Ovary (tissue), 7 donors: ENCODE measurements at regions not wholly inside any gene's neighbourhood (a gene's known extent, or its start where the extent isn't known, plus 50 kb on each side); places are given as distances from the start of the nearest gene placed in this dataset.

ENCODE experiments used
- DNase-seq, 5 donors: peaks; one replicate each; pipeline ENCODE4 v3.0.0-alpha.2; 2019 to 2020
- H3K27ac ChIP-seq, 2 donors: fragments of 200-600 bp; one replicate each; pipeline versions ENCODE4 v1.5.1 to v1.8.0; 2019 to 2022
- H3K27me3 ChIP-seq: fragments of 200-600 bp; one replicate; pipeline ENCODE4 v1.8.0; 2022
- H3K36me3 ChIP-seq: fragments of 200-600 bp; sonication (generic); one replicate; pipeline ENCODE4 v1.5.1; 2019
- H3K4me1 ChIP-seq: one replicate; pipeline ENCODE4 v1.8.1; 2013; ENCODE audit warnings: mild to moderate bottlenecking, moderate library complexity; ENCODE audit not compliant: insufficient read depth
- H3K4me3 ChIP-seq: fragments of 200-600 bp; sonication (generic); one replicate; pipeline ENCODE4 v1.5.1; 2017
- H3K9me3 ChIP-seq, 2 donors: fragments of 200-600 bp in 1 of 2; sonication (generic) in 1 of 2; one replicate each; pipeline versions ENCODE4 v1.5.1 to v1.8.1; 2013 to 2019; ENCODE audit warnings: mild to moderate bottlenecking in 1 of 2, moderate library complexity in 1 of 2
- CTCF ChIP-seq, 3 donors: fragments of 450-650 bp in 2 of 3; fragments of 200-600 bp in 1 of 3; IDR thresholded peaks; one replicate each; pipeline versions ENCODE4 v1.5.1 to v1.8.0; 2016 to 2022; ENCODE audit warnings: antibody characterized with exemption in 3 of 3, mild to moderate bottlenecking in 1 of 3
- EP300 ChIP-seq: sonication (generic); formaldehyde crosslinking; IDR thresholded peaks from one replicate; pipeline ENCODE4 v1.6.1; 2017; ENCODE audit warnings: antibody characterized with exemption
- POLR2A ChIP-seq: fragments of 450-650 bp; IDR thresholded peaks from one replicate; pipeline ENCODE4 v1.6.1; 2017; ENCODE audit warnings: antibody characterized with exemption, mild to moderate bottlenecking, moderate library complexity
- WGBS, 3 donors: extraction: QIAGEN DNeasy Blood & Tissue Kit in 1 of 3; methylation state at CpG; one replicate each; pipeline versions ENCODE4 v1.1.5 to v1.1.7; 2013 to 2017; 5-methylcytosine and 5-hydroxymethylcytosine counted together
- intact Hi-C, 4 donors: fragments of 100-400 bp; cut with DNase I; formaldehyde crosslinking; loops; one replicate each; pipeline versions ENCODE4 v1.11.0 to v1.15.1; 2022 to 2023
- donor health status: DM: no; HTN: no; CAD: no; lungs with moderate emphysema.
- donor health status: DM: no; HTN: no; CAD: no.
- donor health status: Bipolar disorder and iron deficiency.
- donor health status: DM: no; HTN: no; CAD: no.
- donor health status: DM: yes; HTN: yes; CAD: no.

GRCh38 chr10:106309376-106309775 lies 855.1 kb downstream of the SORCS1 start:
- WGBS, 3 donors, result 90 to 91% (median 91%) methylated on average over 2 of the region's 2 CpGs
- Histone ChIP-seq H3K27me3 (no peaks in the 10 kb centered on the region), H3K36me3 (no peaks in the 10 kb centered on the region), H3K9me3 (no peaks in the 10 kb centered on the region), H3K4me1 (no peaks in the 10 kb centered on the region), H3K27ac (no peak overlapping the region), H3K4me3 (no peak overlapping the region)
- intact Hi-C loops, result no loop called here
- DNase-seq, result no peak
- TF ChIP-seq EP300 (no peak), CTCF (IDR thresholded peaks at IDR 0.05) (no peak), POLR2A (no peak)

- no peak for DNase-seq
- no peak overlapping the region for H3K27ac ChIP-seq
- no peak for TF ChIP-seq POLR2A
- no peak for TF ChIP-seq EP300
- no peak for TF ChIP-seq CTCF (IDR thresholded peaks at IDR 0.05)
- H3K4me1 ChIP-seq, result no peaks in the 10 kb centered on the region
- no peaks in the 10 kb centered on the region for H3K27me3 ChIP-seq
- H3K4me3 ChIP-seq, result no peak overlapping the region
- no peaks in the 10 kb centered on the region for H3K36me3 ChIP-seq
- intact Hi-C loops, result no loop called here
- 73 to 79% (median 79%) methylated on average over 2 of the region's 2 CpGs for WGBS, 3 donors
- no peaks in the 10 kb centered on the region for H3K9me3 ChIP-seq
These were observed 856.2 kb downstream of the SORCS1 start for GRCh38 chr10:106308284-106308683.

- no peaks in the 10 kb centered on the region for H3K36me3 ChIP-seq
- 56 to 76% (median 67%) methylated on average over 1 of the region's 1 CpG for WGBS, 3 donors
- H3K27ac ChIP-seq, result no peak overlapping the region
- intact Hi-C loops, result no loop called here
- H3K4me3 ChIP-seq, result no peak overlapping the region
- DNase-seq, result no peak
- H3K27me3 ChIP-seq, result no peaks in the 10 kb centered on the region
- H3K4me1 ChIP-seq, result no peaks in the 10 kb centered on the region
- no peaks in the 10 kb centered on the region for H3K9me3 ChIP-seq
- TF ChIP-seq POLR2A (no peak), CTCF (IDR thresholded peaks at IDR 0.05) (no peak), EP300 (no peak)
These were observed 860.5 kb downstream of the SORCS1 start for GRCh38 chr10:106304056-106304455.

GRCh38 chr10:106302961-106303360 lies 861.5 kb downstream of the SORCS1 start:
- Histone ChIP-seq H3K36me3 (no peaks in the 10 kb centered on the region), H3K4me3 (no peak overlapping the region), H3K27ac (no peak overlapping the region), H3K27me3 (no peaks in the 10 kb centered on the region), H3K4me1 (no peaks in the 10 kb centered on the region), H3K9me3 (no peaks in the 10 kb centered on the region)
- no peak for TF ChIP-seq POLR2A
- TF ChIP-seq CTCF (IDR thresholded peaks at IDR 0.05), result no peak
- TF ChIP-seq EP300, result no peak
- intact Hi-C loops, result no loop called here
- no peak for DNase-seq
- WGBS, 3 donors, result 55 to 66% (median 56%) methylated on average over 4 of the region's 4 CpGs

- WGBS, 3 donors, result 78 to 83% (median 78%) methylated on average over 1 of the region's 1 CpG
- H3K36me3 ChIP-seq, result no peaks in the 10 kb centered on the region
- intact Hi-C loops, result no loop called here
- TF ChIP-seq EP300, result no peak
- TF ChIP-seq CTCF (IDR thresholded peaks at IDR 0.05), result no peak
- no peaks in the 10 kb centered on the region for H3K27me3 ChIP-seq
- H3K9me3 ChIP-seq, result no peaks in the 10 kb centered on the region
- no peaks in the 10 kb centered on the region for H3K4me1 ChIP-seq
- H3K27ac ChIP-seq, result no peak overlapping the region
- DNase-seq, result no peak
- no peak overlapping the region for H3K4me3 ChIP-seq
These were observed 863.4 kb downstream of the SORCS1 start for GRCh38 chr10:106301146-106301545.
